GM18873 (cell line): ENCODE measurements at regions not wholly inside any gene's neighbourhood (a gene's known extent, or its start where the extent isn't known, plus 50 kb on each side); places are given as distances from the start of the nearest gene placed in this dataset.
"Not testable (repeated sequence)": the region's sequence is repeated elsewhere in the genome, so short reads cannot be mapped to it uniquely, and the experiment has no call there.

Experiments used
- ATAC-seq: cut with Tn5 transposase; IDR thresholded peaks from one replicate; pipeline ENCODE4 v1.9.1; 2021; ENCODE audit warnings: mild to moderate bottlenecking, moderate library complexity, moderate number of reproducible peaks; ENCODE audit not compliant: unreplicated experiment, low FRiP score

DNA sequence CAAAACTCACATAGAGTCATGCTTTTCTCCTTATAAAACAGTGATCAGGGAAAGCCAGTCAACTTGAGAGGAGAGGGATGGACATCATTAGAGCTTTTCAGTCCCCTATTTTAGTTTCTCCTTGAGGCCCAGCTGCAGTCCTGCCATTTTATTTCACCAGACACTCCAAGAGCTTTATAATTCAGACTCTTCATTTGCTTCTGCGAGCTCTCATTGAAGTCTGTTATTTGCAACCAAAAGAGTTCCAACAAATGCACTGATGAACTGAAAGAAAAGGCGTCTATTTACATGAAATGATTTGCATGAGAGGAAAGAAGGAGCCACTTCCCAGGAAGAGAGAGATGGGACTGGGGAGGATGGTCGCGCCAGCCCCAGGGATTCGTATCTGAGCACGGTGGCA lies 86.8 kb downstream of the NDUFA12 start:
- ATAC-seq = no peak

DNA sequence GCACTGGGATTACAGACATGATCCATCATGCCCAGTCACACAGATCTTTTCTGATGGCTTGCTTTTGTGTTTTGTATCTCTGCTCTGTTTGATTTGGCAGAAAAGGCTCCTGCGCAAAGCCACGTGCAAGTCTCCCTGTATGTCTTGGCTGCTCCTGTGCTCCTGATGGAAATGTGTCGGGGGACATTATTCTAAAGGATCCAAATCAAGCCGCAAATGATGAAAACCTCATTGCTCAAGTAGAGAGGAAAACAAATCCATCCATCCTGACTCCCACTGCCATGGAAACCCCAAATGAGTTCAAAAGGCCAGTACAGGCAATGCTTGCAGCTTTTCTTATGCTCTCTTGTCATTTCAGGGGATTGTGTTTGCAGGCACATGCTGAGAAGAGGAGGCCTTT lies 93.8 kb downstream of the NDUFA12 start:
- no peak for ATAC-seq

DNA sequence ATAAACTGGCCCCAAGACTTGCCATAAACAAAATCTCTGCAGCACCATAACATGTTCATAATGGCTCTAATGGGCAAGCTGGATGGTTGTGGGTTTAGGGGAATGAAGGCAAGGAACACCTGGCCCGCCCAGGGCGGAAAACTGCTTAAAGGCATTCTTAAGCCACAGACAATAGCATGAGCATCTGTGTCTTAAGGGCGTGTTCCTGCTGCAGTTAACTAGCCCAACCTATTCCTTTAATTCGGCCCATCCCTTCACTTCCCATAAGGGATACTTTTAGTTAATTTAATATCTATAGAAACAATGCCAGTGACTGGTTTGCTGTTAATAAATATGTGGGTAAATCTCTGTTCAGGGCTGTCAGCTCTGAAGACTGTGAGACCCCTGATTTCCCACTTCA lies 97.7 kb downstream of the NDUFA12 start:
- ATAC-seq = not testable (repeated sequence)

DNA sequence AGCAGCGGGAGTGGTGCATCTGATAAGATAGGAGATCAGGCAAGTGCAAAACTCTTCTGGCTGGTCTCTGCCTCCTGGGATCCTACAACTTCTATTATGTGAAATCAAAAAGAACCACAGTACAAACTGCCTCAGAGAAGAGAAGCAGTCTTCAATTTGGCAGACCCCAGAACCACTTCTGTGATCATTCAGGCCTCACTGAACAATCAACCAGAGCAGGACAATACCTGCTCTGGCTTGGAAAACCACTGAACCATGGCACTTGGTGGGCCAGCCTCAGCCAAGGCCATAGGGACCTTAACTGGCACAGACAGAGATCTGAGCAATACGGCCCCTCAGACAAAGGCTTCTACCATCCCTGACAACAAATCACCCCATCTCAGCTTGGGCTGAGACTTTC lies 103.0 kb downstream of the NDUFA12 start:
- no peak for ATAC-seq

DNA sequence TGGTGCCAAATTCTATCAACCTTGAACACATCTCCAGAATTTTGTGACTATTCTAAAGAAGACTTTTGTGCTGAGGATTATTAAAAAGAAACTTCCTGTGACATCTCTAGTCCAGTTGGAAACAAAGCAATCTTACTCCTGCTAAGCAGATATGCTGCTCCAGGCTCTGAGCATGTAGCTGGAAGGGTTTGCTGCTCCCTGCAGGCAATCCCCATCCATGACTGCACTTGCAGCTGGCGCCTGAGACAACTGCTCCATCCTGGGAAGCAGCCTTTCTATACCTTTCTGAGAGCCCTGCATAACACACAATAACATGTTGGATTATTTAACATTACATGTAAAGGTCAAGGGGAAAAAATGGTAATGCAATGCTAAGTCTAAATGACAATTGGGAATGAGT lies 105.1 kb downstream of the NDUFA12 start:
- no peak for ATAC-seq

DNA sequence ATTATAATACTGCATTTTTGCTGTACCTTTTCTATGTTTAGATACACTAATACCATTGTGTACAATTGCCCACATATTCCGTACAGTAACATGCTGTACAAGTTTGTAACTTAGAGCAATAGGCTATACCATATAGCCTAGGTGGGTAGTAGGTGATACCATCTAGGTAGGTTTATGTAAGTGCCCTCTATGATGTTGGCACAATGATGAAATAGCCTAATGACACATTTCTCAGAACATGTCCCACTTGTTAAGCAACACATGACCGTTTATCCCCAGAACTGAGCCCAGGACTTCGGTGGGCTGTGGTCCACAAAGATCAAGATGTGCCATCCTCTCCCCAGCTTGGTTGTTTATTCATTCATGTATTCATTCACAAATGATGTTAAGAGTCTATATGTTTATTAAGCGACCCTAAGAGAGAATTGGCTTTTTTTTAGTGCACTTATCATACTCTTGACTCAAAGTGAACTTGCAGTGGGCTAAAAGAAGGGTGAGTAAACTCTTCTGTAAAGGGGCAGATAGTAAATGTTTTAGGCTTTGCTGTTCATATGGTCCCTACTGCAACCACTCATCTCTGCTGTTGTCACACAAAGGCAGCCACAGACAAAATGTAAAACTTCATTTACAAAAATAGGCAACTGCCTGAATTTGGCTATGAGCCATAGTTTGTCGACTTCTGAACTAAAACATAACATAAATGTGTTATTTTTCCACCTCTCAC lies 110.8 kb downstream of the NDUFA12 start:
- ATAC-seq = no peak

DNA sequence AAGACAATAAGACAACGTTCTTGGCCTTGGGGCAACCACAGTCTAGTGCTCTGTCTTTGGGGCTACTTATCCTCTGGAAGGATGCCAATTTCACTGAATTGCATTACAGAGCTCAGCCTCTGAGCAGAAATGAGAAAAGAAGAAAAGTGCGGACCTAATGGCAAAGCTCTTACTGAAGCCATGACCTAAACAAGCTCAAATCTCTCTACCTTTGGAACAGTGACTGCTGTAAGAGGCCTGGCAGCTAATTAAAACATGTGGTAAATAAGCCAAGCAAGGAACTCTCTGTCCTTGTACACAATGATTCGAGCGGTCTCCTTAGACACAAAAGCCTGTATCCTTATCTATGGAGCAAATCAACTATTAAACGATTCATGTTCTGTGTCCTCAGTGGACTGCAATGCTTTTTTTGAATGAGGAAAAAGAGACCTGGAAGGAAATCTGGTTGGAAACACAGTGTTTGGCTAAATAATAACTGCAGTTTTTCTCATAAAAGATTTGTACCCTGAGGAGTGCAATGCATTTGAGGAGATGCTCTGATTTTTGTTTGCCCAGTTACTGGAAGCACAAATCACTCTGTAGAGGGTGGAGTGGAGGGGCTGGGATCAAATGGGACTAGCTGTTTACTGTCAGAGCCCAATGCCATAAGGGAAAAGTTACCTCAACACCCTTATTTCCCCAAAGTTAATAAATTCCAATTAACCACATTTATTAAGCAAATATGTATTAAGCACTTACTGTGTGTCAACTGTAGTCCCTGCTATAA lies 113.9 kb downstream of the NDUFA12 start:
- no peak for ATAC-seq

DNA sequence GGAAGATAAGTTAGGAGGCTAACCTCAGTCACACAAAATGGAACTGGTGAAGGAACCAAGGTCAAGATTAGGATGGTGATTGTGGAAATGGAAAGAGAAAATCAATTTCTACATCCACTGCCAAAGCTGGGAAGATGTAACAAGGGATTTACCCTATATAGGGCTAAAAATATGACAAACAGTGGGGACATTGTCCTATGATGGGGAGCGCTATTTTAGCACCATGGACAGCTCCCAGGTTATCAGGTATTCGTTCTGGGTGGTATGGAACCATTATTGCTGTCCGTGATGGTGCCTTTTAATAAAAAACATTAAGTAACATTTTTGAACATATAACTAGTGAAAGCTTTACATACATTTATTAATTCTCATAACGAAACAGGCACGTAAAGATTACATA lies 124.0 kb downstream of the NDUFA12 start:
- no peak for ATAC-seq

DNA sequence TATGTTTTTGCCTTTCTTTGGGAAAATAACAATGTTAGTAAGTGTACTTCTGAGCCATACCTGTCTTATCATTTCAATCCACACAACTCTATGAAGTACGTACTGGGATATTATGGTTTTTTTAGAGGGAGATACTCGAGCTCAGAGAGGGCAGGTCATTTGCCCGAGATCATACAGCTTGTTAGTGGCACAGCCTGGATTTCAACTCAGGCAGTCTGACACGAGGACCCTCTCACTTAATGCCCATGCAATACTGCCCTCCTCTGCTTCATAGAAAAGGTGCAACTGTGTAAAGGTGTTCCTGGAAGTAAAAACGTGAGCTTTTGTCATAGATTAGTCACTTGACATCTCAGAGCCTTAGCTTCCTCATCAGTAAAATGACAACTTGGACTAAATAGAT lies 128.0 kb downstream of the NDUFA12 start:
- ATAC-seq = peak; percentile 54

DNA sequence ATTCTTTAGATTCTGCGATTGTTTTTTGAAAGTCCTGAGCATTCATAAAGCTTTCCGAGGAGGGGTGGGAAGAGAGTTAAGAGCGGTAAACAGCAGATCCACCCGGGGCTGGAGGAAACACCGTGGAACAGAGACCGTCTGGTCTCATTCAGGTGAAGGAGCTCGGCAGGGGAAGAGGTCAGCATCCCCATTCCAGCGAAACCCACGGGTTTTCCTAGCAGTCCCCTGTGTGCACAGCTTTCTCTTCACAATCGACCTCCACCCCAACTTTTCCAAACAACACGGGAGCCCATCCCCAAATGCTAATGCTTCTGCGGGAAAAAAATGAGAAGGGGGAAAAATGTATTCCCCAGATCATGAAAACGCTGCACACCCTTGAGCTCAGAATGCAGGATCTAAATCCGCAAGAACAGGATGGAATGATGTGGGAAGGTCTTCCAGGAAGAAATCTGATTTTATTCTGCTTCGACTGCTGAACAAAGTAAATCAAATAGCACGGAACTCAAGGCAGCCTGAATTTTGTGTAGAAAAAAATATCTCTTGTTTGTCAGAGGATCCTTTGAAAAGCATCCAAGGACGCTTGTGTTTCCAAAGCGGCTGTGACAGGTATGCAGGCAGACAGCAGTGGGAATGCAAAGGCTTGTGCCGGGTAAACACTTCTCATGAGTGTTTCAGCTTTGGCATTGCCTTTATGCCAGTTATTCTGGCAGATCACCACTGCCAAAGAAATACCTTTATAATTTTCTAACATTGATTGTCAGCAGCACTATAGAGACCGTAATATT lies 128.8 kb downstream of the NDUFA12 start:
- no peak for ATAC-seq

DNA sequence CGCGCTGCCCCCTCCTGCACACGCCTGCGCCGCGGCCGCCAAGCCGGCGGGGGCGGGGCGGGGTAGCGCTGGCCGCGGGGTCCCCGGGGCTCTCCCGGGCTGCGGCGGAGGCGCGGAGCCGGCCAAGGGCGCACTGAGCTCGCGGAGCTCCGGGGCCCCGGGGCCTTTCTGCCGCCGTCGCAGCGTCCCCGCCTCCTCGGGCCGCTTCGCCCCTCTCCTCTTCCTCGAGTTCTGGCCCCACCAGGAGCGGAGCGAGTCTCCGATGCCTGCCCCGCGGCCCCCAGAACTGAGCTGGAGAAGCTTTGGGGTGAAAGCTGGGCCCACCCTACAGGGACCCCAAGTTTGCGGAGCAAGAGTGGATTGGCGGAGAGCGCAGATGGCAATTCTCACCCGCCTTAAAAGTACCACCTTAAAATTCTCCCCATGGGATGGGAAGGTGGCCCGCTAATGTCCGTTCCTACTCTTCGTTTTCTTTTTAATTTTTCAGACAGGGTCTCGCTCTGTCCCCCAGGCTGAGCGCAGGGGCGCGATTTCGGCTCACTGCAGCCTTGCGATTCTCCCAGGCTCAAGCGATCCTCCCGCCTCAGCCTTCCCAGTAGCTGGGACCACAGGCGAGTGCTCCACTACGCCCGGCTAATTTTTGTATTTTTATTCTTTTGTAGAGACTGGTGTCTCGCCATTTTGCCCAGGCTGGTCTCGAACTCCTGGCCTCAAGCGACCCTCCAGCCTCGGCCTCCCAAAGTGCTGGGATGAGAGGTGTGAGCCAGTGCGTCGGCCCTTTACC lies 129.6 kb downstream of the NDUFA12 start:
- ATAC-seq = peak; percentile 6

DNA sequence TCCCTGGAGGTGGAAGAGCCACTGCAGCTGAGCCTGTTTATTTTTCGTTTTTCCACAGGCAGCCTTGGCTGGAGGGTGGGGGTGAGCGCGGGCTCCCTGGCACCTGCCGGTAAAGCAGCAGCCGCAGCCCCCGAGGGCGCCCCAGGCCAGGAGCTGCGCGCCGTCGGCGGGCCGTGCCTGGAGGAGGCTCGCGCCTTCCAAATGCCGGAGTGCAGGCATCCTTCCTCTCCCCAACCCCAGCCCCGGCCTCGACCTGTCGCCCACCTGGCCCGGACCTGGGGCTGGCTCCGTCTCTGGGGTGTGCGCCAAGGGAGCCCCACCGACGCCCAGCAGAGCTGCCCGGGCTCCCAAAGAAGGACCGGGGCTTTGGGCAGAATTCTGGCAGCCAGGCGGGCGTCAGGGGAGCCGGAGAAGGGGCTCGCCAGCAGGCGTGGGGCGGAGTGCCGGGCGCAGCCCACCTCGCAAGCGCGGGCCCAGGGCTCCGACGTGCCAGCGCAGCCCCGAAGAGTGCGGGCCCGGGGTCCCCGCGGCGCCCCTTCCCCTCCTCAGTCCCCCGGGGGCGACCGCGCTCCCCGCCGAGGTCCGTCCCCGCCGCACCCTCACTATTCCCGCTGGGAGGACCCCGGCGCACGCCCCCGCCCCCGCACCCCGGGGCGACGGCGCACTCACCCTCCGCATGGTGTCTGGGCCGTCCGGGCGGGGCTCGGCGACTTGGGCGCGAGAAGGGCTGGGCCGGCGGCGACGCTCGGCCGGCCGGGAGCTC lies 130.3 kb downstream of the NDUFA12 start:
- ATAC-seq = peak; percentile 51

DNA sequence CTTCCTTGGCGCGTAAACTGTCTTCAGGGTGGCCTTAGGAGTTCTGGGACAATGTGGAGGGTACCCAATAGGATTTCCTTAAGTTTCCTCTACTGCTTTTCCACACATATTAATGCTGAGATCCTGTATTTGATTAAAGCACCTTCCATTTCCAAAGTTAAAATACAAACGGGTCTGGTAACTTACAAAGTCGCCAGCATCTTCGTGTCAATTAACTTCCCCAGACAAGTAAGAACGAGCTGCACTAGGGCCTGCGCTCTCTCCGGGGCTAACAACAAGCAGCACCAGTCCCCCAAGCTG lies 130.9 kb downstream of the NDUFA12 start:
- peak; percentile 4 for ATAC-seq

DNA sequence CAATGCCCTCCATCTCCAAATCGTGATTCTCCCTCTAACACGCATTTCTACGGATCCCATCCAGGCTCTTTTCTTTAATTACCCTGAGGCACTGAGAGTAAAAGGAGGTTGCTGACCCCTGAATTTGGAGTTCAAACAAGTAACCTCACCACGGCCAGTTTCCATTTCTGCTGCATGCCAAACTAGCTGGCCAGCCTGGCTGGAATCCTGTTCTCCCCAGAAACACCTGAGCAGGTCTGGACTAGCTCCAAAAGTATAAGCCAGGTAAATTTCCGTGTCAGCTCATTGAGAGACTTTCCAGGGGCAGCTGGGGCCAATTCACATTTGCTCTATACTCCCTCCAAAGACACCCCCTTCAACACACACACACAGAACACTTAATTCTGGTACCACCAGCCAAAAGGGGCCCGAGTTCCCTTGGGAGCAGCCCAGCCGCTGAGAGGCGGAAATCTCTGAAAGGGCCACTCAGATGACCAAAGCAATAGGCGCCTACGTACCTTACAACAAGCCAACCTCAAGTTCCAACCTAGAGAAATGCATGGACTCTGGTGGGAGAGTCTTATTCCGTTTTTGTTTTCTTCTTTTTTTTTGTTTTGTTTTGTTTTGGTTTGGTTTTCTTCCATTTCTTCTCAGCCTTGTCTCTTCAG lies 131.4 kb downstream of the NDUFA12 start:
- no peak for ATAC-seq

DNA sequence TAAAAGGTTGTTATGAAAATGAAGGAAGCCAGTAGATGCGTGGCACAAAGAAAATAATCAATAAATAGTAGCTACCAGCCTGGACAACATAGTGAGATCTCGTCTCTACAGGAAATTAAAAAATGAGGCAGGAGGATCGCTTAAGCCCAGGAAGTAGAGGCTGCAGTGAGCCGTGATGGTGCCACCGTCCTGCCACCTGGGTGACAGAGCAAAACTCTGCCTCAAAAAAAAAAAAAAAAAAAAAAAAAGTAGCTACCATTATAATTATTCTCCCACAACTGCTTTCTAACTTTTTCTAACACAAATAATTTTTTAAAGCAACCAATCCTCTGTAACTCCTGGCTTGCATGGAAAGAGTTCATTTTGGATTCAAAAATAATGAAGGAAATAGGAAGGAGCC lies 133.0 kb downstream of the NDUFA12 start:
- no peak for ATAC-seq

DNA sequence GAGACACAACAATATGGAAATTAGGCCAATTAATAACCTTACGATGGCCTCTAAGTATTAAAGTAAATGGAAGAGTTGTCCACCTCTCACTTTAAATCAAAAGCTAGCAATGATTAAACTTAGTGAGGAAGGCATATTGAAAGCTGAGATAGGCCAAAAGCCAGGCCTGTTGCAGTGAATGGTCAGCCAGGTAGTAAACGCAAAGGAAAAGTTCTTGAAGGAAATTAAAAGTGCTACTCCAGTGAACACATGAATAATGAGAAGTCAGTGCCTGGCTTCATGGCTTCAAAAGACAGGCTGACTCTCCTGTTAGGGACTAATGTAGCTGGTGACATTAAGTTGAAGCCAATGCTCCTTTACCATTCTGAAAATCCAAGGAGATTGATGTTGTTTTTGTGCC lies 135.3 kb downstream of the NDUFA12 start:
- no peak for ATAC-seq

DNA sequence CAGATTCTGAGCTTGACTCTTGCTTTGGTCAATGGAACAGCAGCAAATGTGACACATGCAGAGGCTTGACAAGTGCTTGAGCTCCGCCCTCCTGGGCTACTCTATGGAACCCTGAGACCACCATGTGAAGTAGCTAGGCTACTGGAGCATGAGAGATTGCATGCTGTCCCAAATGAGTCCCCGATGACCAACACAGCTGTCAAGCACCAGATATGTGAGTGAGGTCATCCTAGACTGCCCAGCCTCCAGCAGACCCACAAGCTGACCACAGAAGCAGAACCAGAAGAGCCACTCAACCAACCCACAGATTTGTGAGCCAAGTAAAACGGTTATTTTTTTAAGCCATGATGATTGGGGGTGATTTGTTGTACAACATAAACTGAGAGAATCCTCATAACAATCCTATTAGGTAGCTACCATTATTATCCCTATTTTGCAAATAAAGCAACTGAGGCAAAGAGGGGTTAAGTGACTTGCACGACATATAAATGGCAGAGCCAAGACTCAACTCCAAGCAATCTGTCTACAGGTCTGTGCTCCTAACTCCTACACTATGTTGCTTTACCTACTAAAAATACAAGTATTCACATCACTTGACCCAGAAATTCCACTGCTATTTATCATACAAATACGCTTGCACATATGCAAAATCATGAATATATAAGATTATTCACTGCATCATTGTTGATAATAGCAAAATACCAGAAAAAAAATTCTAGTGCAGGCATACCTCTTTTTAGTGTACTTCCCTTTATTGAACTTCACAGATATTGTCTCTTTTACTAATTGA lies 136.2 kb downstream of the NDUFA12 start:
- no peak for ATAC-seq

DNA sequence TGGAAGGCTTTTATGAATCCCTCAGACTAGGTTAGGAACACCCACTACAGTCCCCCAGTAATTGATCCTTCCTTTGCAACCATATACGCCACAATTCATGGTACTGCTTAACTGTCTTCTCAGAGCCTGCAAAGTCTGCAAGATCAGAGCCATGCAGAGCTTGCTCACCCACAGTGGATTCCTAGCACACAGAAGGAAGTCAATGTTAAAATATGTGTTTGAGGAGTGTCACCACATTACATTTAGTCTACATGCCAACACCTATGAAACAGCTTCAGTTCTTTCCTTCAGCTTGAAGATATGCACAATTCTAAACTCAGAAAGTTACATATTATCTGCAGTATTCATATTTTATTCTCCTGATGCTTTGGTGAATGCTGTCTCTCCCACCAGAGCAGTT lies 138.5 kb downstream of the NDUFA12 start:
- ATAC-seq = no peak
